CD4-positive, alpha-beta T cell treated with Interleukin-4 for 4 hours (primary cell): ENCODE measurements at regions not wholly inside any gene's neighbourhood (a gene's known extent, or its start where the extent isn't known, plus 50 kb on each side); places are given as distances from the start of the nearest gene placed in this dataset.
A peak's percentile ranks its signal among the peaks of the same experiment; 100 is the strongest.
"Not testable (repeated sequence)": the region's sequence is repeated elsewhere in the genome, so short reads cannot be mapped to it uniquely, and the experiment has no call there.

Source experiments
- DNase-seq: peaks from one replicate; pipeline ENCODE4 v3.0.0-alpha.2; 2020

GRCh38 chr4:155590796-155591585 lies 75.7 kb upstream of the GUCY1A1 start:
- DNase-seq = no peak

DNA sequence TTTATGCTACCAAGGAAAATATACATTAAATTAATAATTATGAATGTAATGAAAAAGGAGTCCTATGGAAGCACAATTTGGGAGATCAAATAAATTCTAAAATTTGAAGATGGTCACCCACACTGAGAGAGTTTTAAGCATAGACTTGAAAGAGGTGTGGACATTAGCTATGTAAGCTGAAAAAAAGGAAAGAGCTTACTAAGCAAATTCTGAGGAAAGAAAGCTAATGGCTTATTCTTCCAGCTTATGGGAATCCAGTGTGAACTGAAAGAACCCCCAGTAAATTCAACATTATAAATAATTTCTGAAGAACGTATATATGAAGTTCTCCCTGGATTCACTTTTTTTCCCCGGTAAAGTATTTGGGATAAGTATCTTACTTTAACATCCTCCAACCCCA lies 78.2 kb upstream of the GUCY1A1 start:
- no peak for DNase-seq

DNA sequence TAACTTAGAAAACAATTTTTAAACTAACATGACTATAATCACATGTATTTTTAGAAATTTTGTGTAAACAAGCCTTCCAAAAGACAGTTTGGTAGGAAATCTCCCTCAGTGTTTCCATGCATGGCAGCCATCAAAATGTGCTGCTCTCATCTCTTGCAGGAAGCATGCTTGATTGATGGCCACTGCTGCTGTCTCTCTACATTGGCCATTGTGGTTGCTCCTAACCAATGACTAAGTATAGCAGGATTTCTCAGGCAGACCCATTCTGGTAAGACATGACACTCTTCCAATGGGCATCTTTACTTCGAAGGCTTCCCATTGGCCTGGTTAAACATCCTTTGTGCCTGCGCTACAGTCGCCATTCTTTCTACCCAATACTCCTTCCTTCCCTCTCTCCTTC lies 78.9 kb upstream of the GUCY1A1 start:
- DNase-seq = no peak

DNA sequence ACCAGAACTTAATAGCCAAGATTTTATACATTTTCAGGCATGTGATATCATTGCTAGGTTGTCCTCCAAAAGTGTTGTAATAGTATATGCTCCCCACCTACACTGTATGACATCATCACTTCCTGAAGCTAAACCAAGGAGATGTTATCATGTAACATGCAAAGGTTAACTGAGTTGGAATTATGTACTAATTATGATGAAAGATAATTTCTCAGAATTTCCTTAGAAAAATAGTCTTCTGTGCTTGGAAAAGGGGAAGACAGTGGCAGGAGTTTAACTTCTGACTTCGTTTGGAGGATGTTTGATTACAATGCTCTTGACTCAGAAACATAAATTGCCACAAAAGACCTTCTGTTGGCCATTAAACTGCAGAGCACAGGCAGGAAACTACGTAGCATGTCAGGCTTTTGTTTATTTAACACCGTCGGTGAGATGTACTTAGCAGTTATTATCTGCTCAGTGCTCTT lies 83.6 kb upstream of the GUCY1A1 start:
- DNase-seq = peak; percentile 1

DNA sequence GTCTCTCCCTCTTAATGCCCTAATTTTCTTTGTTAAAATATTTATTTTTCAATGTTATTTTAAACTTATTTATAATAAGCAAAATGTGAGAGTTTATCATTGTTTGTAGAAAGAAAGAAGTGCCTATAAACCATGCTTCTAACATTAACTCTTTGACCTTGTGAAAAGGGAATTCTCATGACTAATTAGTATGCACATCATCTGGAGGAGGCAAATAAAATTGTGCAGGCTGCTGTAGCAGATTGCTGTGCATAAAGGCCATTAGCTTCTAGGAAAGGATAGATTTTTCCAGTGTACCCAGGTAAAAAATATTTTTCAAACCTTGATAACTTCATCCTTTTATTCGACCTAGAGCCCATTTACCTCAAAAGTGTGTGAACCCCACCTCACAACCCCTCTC lies 84.6 kb upstream of the GUCY1A1 start:
- no peak for DNase-seq

DNA sequence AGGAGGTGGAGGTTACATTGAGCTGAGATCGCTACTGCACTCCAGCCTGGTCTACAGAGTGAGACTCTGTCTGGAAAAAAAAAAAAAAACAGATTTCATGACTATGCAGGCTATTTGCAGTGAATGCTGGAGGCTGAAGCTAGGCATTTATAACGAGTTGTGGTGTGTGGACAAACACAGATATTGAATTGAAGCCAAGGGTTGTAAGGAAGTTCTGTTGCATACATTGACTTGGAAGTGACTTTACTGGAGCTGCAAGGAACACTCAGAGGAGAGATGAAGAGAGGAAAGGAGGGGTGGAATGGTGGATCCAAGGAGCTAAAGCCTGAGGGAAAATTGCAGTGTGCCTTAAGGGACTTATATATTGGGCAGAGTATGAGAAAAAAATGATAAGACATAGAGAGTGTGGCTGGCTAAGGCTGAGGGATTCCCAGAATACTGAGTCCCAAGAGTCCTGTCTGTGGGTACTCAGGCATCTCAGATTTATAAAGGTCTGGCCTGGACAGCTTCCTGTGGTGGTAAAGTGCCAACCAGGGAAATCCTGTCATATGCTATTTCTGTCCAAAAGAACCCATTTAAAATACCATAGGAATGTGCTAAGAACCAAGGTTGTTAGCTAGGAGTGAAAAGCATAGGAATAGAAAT lies 87.8 kb upstream of the GUCY1A1 start:
- DNase-seq = no peak

- DNase-seq = no peak
These were observed 88.4 kb upstream of the GUCY1A1 start for GRCh38 chr4:155578219-155578618.

DNA sequence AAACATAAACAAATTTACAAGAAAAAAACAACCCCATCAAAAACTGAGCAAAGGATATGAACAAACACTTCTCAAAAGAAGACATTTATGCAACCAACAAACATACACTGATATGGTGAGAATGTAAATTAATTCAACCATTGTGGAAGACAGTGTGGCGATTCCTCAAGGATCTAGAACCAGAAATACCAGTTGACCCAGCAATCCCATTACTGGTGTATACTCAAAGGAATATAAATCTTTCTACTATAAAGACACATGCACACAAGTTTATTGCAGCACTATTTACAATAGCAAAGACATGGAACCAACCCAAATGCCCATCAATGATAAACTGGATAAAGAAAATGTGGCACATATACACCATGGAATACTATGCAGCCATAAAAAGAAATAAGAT lies 92.3 kb upstream of the GUCY1A1 start:
- not testable (repeated sequence) for DNase-seq

GRCh38 chr4:155573126-155573525 lies 93.5 kb upstream of the GUCY1A1 start:
- DNase-seq = no peak

DNA sequence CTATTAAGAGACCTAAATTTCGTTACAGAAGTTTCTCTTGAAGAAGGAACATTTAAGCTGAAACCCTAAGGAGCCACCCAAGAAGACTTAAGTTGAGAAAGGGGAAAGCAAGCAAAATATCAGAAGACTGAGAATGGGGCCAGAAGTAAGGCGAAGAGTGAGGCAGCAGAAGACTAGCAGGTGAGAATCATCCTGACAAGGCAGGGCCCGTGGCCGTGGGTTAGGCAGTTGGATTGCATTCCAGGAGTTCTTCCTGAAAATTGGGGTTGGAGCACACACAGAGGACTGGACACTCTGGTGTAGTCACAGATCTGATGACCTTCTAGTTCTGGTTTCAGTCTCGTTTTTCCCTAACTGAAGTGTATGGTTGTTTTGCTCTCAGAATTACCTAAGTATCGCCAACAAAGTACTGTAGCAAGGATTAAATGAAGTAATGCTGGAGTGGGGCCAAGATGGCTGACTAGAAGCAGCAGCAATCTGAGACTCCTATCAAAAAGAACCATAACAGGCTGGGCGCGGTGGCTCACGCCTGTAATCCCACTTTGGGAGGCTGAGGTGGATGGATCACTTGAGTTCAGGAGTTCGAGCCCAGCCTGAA lies 94.4 kb upstream of the GUCY1A1 start:
- no peak for DNase-seq

DNA sequence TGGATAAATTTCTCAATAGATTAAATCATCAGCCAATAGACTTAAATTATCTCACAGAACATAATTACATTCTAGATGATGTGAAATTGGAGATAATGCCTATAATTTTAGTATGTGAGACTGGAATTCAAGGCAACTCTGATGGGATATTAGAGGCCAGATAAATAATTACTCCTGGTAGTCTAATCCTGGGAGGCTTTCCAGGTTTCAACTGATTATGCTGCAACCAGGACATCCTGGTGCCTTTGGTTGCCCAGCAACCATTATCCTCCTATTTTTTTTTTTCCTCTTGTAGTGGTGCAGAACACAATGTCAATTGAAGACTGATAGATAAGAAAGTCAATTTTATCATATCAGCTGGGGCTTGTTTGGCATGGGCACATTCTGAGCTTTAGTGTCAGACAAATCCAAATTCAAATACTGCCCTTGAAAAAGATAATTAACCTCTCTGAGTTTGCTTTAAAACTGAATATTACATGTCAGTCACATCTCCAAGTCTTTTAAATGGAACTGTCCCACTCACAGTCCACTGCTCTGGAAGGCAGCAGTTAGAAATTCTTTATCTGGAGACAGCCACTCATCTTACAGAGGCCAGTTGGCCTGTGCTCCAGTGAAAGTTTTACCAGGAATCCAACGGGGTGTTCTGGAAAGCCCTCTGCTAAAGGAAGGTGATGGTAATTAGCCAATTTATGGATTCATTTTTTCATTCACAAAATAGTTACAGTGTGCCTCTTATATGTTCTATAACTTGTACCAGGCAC lies 95.3 kb upstream of the GUCY1A1 start:
- DNase-seq = no peak

GRCh38 chr4:155570661-155571060 lies 96.0 kb upstream of the GUCY1A1 start:
- no peak for DNase-seq

DNA sequence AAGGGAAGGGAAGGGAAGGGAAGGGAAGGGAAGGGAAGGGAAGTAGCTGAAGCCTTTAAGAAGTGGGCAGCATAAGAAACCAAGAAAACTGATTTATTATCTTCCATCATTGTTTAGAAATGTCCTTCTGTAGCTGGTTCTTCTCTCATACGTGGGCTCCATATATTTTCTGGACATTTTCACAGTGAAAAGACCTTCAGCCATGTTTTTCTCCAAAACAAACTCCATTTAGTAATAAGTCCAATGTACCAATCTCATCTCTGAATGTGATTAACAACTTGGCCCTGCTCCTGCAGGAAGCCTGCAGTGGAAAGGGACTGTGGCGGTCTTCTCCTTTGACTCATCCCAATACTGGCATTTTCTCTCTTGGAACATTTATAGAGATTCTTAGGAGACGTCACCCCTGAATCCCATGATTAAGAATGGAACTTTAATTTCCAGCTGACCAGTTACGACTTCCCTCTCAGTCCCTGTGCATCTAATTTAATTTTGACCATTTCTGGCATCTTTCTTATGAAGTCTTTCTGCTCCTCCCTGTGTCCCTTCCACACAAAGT lies 96.6 kb upstream of the GUCY1A1 start:
- DNase-seq = no peak

GRCh38 chr4:155569471-155569870 lies 97.2 kb upstream of the GUCY1A1 start:
- DNase-seq = no peak

DNA sequence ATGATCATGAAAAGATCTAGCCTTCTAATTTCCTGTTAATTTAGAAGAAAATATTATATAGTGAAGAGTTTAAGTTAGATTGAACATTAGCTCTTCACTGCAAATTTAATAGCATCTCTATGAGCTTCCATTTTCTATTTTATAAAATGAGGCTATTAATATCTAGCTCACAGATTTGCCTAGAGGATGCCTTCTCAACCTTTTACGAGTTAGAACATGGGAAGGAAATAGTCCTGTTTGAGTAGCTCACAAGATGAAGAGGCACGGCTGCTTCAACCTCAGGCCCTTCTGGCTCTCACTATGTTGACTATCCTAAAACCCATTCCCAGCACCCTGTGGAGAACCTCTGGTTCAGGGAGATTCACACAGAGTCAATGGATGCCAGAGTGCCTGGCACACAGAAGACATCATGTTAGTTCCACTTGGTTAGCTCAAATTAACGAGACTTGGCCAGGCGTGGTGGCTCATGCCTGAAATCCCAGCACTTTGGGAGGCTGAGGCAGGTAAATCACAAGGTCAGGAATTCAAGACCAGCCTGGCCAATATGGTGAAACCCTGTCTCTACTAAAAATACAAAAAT lies 97.9 kb upstream of the GUCY1A1 start:
- DNase-seq = no peak

- no peak for DNase-seq
These were observed 100.3 kb upstream of the GUCY1A1 start for GRCh38 chr4:155566354-155566753.

DNA sequence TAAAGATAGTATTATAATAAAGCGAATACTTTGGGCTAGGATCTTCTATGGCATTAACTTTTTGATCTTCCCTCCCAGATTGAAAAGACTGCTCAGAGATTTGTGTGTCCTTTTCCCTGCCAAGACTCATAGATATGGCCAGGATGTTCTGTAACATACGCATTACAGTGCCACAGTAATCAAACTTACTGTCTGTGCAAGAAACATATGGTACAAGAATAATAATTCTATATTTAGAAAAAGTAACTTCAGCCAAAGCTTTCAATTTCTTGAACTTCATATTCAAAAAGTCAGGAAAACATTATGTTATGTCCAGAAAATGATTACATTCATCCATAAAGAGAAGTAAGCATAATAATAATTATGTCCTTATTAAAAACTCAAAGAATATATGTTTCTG lies 100.9 kb upstream of the GUCY1A1 start:
- DNase-seq = no peak

- no peak for DNase-seq
These were observed 101.3 kb upstream of the GUCY1A1 start for GRCh38 chr4:155565330-155565729.

- DNase-seq = no peak
These were observed 101.8 kb upstream of the GUCY1A1 start for GRCh38 chr4:155564880-155565279.

- no peak for DNase-seq
These were observed 102.6 kb upstream of the GUCY1A1 start for GRCh38 chr4:155564086-155564485.

GRCh38 chr4:155559915-155560314 lies 106.7 kb upstream of the GUCY1A1 start:
- DNase-seq = no peak

DNA sequence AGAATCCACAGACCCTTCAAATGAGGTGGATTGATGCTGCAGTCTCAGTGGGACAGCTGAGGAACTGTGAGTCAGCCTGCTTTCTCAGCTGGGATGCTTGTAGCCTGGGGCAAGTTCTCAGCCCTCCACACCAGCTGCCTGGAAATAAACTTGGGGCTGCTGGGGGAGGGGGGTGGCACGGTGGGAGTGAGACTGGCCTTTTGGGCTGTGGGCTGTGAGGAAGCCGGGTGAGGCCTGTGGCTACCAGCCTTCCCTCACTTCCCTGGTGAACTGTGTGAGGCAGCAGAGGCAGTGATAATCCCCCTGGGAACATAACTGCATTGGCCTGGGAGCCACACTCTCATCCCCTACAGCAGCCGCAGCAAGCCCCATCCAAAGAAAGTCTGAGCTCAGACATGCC lies 114.5 kb upstream of the GUCY1A1 start:
- DNase-seq = no peak

- no peak for DNase-seq
These were observed 118.5 kb upstream of the GUCY1A1 start for GRCh38 chr4:155548173-155548572.
